Caco-2 (cell line): ENCODE measurements at regions not wholly inside any gene's neighbourhood (a gene's known extent, or its start where the extent isn't known, plus 50 kb on each side); places are given as distances from the start of the nearest gene placed in this dataset.

Experiments
- BruUV-seq: library from RNA; stranded (reverse); fragments of 400-500 nt; replicated peaks from 2 replicates; lab custom pipeline; 2021; lab: Mats Ljungman, UMichigan
- CTCF ChIA-PET: fragments of 300-600 bp; sonication (Branson Sonifier 250); formaldehyde crosslinking; loops from one replicate; lab custom pipeline; 2022; ENCODE audit warnings: antibody characterized with exemption; lab: Charles Lee
- POLR2A ChIA-PET: fragments of 300-600 bp; sonication (Branson Sonifier 250); formaldehyde crosslinking; loops from one replicate; lab custom pipeline; 2022; ENCODE audit warnings: antibody characterized with exemption; lab: Charles Lee
- DNase-seq, 2 experiments: peaks; one replicate each; pipeline versions ENCODE4 v3.0.0 to v3.0.0-alpha.2; 2020 to 2022
- H3K27me3 ChIP-seq: replicated peaks from 2 replicates; pipeline ENCODE4 v1.6.0; 2011; ENCODE audit warnings: low read length; ENCODE audit not compliant: control insufficient read depth, insufficient read depth
- H3K36me3 ChIP-seq: 2 replicates; pipeline ENCODE4 v1.5.1; 2011; ENCODE audit warnings: low read length; ENCODE audit not compliant: control insufficient read depth, insufficient read depth
- H3K4me1 ChIP-seq: fragments of 250-450 bp; sonication (Bioruptor Pico); 2 replicates; pipeline ENCODE4 v1.5.1; 2020; ENCODE audit warnings: mild to moderate bottlenecking
- H3K4me3 ChIP-seq: 2 replicates; pipeline ENCODE4 v1.5.1; 2011; ENCODE audit warnings: low read depth, mild to moderate bottlenecking, control low read depth, low read length
- H3K9me3 ChIP-seq: fragments of 250-450 bp; sonication (Bioruptor Pico); 2 replicates; pipeline ENCODE4 v1.5.1; 2020; ENCODE audit warnings: mild to moderate bottlenecking, moderate library complexity
- H3K27ac Mint-ChIP-seq: one replicate; pipeline ENCODE4 v1.8.0; 2022; ENCODE audit warnings: mixed read lengths; ENCODE audit not compliant: unreplicated experiment
- H3K27me3 Mint-ChIP-seq: one replicate; pipeline ENCODE4 v1.8.0; 2022; ENCODE audit warnings: mixed read lengths; ENCODE audit not compliant: insufficient read depth, unreplicated experiment
- H3K36me3 Mint-ChIP-seq: one replicate; pipeline ENCODE4 v1.8.0; 2022; ENCODE audit warnings: mild to moderate bottlenecking, mixed read lengths; ENCODE audit not compliant: insufficient read depth, unreplicated experiment
- H3K4me1 Mint-ChIP-seq: one replicate; pipeline ENCODE4 v1.8.0; 2022; ENCODE audit warnings: low read depth, mixed read lengths; ENCODE audit not compliant: unreplicated experiment
- H3K4me3 Mint-ChIP-seq: one replicate; pipeline ENCODE4 v1.8.0; 2022; ENCODE audit warnings: mild to moderate bottlenecking, moderate library complexity, mixed read lengths; ENCODE audit not compliant: unreplicated experiment
- H3K9me3 Mint-ChIP-seq: one replicate; pipeline ENCODE4 v1.8.0; 2022; ENCODE audit warnings: mixed read lengths; ENCODE audit not compliant: unreplicated experiment
- intact Hi-C: fragments of 100-400 bp; cut with micrococcal nuclease; formaldehyde crosslinking; loops from one replicate; pipeline ENCODE4 v1.10.0; 2022; ENCODE audit not compliant: unreplicated experiment
- TF ChIP-seq, protein P1 (sequence below), 2 experiments: fragments of 200-600 bp in 1 of 2; IDR thresholded peaks; 1 replicate in 1 of 2; 2 replicates in 1 of 2; pipeline versions ENCODE4 v1.5.1 to v1.8.0; 2011 to 2022; ENCODE audit warnings: antibody characterized with exemption in 1 of 2, control low read depth in 1 of 2, inconsistent platforms in 1 of 2, low read depth in 1 of 2, low read length in 1 of 2, mild to moderate bottlenecking in 1 of 2, moderate library complexity in 1 of 2; ENCODE audit not compliant: insufficient read depth in 1 of 2, severe bottlenecking in 1 of 2, unreplicated experiment in 1 of 2

DNA sequence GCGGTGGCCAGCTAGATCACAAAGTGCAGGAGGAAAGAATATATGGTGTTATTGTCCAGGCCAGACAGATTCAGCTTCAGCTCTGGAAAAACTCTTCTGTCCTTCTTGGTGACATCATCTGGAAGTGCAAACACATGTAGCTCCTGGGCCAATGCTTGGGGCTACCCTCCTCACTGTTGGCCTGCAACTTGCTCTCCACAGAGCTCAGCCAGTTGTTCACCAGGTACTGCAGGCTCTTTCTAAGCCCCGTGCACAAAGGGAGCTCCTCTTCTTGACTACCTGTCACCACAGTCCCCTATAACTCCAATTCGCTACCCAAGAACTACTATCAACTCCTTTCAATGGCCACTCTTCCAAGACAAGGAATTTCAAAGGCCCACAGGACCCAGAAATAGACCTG is 1175.9 kb upstream of the CDH9 start:
- DNase-seq, result no peak
- no peaks in the 10 kb centered on the region for H3K9me3 ChIP-seq
- H3K4me3 ChIP-seq, result no peak overlapping the region
- no peaks in the 10 kb centered on the region for H3K27me3 ChIP-seq
- H3K27ac Mint-ChIP-seq, result no peak overlapping the region
- ChIA-PET CTCF (no interaction called here), POLR2A (no interaction called here)
- no peaks in the 10 kb centered on the region for H3K9me3 Mint-ChIP-seq
- H3K4me1 Mint-ChIP-seq, result no peaks in the 10 kb centered on the region
- no peak overlapping the region for H3K4me3 Mint-ChIP-seq
- no peaks in the 10 kb centered on the region for H3K4me1 ChIP-seq
- H3K27me3 Mint-ChIP-seq, result no peaks in the 10 kb centered on the region
- intact Hi-C loops, result no loop called here
- H3K36me3 ChIP-seq, result no peaks in the 10 kb centered on the region
- TF ChIP-seq, protein P1, sequence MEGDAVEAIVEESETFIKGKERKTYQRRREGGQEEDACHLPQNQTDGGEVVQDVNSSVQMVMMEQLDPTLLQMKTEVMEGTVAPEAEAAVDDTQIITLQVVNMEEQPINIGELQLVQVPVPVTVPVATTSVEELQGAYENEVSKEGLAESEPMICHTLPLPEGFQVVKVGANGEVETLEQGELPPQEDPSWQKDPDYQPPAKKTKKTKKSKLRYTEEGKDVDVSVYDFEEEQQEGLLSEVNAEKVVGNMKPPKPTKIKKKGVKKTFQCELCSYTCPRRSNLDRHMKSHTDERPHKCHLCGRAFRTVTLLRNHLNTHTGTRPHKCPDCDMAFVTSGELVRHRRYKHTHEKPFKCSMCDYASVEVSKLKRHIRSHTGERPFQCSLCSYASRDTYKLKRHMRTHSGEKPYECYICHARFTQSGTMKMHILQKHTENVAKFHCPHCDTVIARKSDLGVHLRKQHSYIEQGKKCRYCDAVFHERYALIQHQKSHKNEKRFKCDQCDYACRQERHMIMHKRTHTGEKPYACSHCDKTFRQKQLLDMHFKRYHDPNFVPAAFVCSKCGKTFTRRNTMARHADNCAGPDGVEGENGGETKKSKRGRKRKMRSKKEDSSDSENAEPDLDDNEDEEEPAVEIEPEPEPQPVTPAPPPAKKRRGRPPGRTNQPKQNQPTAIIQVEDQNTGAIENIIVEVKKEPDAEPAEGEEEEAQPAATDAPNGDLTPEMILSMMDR (IDR thresholded peaks at IDR 0.05; ENCODE audit: insufficient read depth in 1 of 2, low read depth in 1 of 2, low read length in 1 of 2, severe bottlenecking in 1 of 2, unreplicated experiment in 1 of 2), result no peak
- BruUV-seq, result no TSS peak
- no peaks in the 10 kb centered on the region for H3K36me3 Mint-ChIP-seq

DNA sequence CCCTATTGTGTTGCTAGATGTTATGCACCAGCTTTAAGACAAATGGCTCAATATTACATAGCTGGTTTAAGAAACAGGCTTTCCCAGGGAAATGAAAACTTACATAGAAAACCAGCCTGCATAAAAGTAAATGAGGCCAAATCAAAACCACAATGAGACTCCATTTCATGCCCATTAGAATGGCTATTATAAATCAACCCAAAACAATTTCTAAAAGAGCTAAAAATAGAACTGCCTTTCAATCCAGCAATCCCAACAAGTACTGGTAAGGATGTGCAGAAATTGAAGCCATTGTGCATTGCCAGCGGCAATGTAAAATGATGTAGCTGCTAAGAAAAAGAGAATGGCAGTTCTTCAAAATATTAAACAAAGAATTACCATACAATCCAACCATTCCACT is 1170.0 kb upstream of the CDH9 start:
- Mint-ChIP-seq H3K4me1 (no peaks in the 10 kb centered on the region), H3K36me3 (no peaks in the 10 kb centered on the region), H3K27ac (no peak overlapping the region), H3K9me3 (no peaks in the 10 kb centered on the region), H3K4me3 (no peak overlapping the region), H3K27me3 (no peaks in the 10 kb centered on the region)
- Histone ChIP-seq H3K4me3 (no peak overlapping the region), H3K4me1 (no peaks in the 10 kb centered on the region), H3K36me3 (no peaks in the 10 kb centered on the region), H3K27me3 (no peaks in the 10 kb centered on the region), H3K9me3 (no peaks in the 10 kb centered on the region)
- TF ChIP-seq, protein P1 (IDR thresholded peaks at IDR 0.05; ENCODE audit: insufficient read depth in 1 of 2, low read depth in 1 of 2, low read length in 1 of 2, severe bottlenecking in 1 of 2, unreplicated experiment in 1 of 2), result no peak
- intact Hi-C loops, result no loop called here
- ChIA-PET CTCF (no interaction called here), POLR2A (no interaction called here)
- DNase-seq, result no peak
- BruUV-seq, result no TSS peak

DNA sequence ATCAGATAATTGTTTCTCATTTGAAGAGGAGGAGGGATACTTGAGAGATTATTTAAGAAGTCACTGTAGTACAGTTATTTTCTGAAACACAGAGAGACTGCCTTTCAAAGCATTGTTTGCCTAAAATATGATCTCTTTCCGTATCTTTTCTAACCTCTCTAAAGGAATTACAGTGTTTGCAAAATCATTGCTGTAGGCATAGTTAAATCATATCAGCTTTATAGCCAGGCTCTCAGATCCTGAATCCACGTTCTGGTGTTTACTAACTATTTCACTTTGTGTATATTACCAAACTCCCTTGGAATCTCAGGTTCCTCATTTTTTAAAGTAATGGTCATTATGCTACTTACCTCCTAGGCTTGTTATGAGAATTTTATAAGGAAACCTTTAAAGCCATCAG is 1151.6 kb upstream of the CDH9 start:
- CTCF ChIA-PET, result no interaction called here
- BruUV-seq, result no TSS peak
- no peaks in the 10 kb centered on the region for H3K4me1 ChIP-seq
- TF ChIP-seq, protein P1 (IDR thresholded peaks at IDR 0.05; ENCODE audit: insufficient read depth in 1 of 2, low read depth in 1 of 2, low read length in 1 of 2, severe bottlenecking in 1 of 2, unreplicated experiment in 1 of 2), result no peak
- intact Hi-C loops, result no loop called here
- H3K27ac Mint-ChIP-seq, result no peak overlapping the region
- H3K4me3 Mint-ChIP-seq, result no peak overlapping the region
- peaks cover 5% of the 10 kb centered on the region for H3K36me3 Mint-ChIP-seq
- DNase-seq, result no peak
- POLR2A ChIA-PET, result no interaction called here
- no peaks in the 10 kb centered on the region for H3K4me1 Mint-ChIP-seq
- H3K9me3 ChIP-seq, result no peaks in the 10 kb centered on the region
- no peaks in the 10 kb centered on the region for H3K27me3 ChIP-seq
- H3K27me3 Mint-ChIP-seq, result no peaks in the 10 kb centered on the region
- no peak overlapping the region for H3K4me3 ChIP-seq
- H3K9me3 Mint-ChIP-seq, result no peaks in the 10 kb centered on the region
- H3K36me3 ChIP-seq, result no peaks in the 10 kb centered on the region
